ENCODE measurements at regions not wholly inside any gene's neighbourhood (a gene's known extent, or its start where the extent isn't known, plus 50 kb on each side); places are given as distances from the start of the nearest gene placed in this dataset.
A peak's percentile ranks its signal among the peaks of the same experiment; 100 is the strongest.

DNA sequence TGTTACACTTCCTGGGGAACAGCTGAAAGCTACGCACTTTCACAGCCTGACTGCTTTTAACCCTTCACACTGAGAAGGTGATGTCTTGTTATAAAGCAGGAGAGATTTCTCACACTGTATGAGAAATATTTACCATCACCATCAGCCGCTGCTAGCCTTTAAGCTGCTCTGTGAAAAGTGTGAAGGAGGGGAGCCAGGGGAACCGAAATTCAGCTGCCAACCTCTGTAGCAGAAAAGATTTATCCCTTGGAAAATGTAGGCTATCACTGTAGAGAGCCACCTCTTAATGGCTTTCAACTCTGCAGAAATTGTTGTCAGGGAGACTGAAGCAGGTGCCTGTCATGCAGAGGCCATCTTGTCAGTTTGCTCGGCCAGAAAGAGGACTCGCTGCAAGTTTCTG is 145.3 kb downstream of the SP3 start:
- no peak for DNase-seq (ENCODE audit: low spot score)
- intact Hi-C loops (cut with DNase I) = no loop called here

DNA sequence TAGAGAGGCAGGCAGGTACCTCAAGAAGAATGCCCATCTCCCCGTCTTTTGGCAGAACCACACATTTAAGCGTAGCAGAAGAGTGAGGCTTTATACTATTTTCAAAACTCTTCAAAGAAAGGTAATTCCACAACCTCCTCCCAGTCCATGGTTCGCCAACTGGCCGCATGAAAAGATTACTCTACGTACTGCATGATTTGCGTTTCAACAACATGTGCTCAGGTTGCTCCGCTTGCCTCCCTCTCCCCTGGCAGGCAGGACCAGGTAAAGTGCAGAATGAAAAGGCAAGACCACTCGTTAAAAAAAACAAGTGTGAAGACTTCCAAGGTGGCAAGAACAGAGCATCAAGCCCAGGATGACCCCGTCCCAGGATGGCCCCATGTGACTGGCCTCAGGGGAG is 143.7 kb downstream of the SP3 start:
- intact Hi-C loops (cut with DNase I) = no loop called here
- no peak for DNase-seq (ENCODE audit: low spot score)

DNA sequence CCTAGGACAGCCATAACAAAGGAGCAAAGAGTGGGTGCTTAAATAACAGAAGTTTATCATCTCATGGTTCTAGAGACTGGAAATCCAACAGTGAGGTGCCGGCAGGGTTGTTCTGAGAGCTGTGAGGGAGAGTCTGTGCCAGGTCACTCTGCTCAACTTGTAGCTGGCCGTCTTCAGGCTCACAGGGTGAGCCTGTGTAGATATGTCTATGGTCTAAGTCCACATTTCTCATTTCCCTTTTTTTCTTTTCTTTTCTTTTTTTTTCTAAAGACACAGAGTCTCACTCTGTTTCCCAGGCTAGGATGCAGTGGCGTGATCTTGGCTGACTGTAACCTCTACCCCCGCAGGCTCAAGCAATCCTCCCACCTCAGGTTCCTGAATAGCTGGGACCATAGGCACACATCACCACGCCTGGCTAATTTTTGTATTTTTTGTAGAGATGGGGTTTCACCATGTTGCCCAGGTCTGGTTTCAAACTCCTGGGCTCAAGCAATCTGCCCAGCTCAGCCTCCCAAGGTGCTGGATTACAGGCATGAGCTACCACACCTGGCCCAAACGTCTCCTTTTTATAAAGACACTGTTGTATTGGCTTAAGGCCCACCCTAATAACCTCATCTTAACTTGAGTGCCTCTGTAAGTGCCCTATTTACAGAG is 142.2 kb downstream of the SP3 start:
- intact Hi-C loops (cut with DNase I) = no loop called here
- DNase-seq (ENCODE audit: low spot score) = no peak

DNA sequence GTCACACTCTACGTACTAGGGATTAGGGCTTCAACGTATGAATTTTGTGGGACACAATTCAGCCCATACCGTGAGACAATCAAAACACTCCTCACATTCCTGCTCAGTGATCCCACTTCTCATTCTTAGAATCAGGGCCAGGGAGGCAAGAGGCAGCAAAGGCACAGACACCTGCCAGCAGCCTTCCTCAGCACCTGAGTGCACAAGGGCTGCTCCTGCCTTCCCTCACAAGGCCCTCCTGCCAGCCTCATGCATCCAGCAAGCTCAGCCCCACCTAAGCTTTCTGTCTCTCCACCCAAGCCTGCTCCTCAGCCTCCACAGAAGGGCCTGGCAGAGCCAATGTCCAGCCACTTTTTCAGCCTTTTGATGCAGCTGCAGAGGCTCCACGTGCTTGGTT is 141.6 kb downstream of the SP3 start:
- intact Hi-C loops (cut with DNase I) = no loop called here
- DNase-seq (ENCODE audit: low spot score) = no peak

DNA sequence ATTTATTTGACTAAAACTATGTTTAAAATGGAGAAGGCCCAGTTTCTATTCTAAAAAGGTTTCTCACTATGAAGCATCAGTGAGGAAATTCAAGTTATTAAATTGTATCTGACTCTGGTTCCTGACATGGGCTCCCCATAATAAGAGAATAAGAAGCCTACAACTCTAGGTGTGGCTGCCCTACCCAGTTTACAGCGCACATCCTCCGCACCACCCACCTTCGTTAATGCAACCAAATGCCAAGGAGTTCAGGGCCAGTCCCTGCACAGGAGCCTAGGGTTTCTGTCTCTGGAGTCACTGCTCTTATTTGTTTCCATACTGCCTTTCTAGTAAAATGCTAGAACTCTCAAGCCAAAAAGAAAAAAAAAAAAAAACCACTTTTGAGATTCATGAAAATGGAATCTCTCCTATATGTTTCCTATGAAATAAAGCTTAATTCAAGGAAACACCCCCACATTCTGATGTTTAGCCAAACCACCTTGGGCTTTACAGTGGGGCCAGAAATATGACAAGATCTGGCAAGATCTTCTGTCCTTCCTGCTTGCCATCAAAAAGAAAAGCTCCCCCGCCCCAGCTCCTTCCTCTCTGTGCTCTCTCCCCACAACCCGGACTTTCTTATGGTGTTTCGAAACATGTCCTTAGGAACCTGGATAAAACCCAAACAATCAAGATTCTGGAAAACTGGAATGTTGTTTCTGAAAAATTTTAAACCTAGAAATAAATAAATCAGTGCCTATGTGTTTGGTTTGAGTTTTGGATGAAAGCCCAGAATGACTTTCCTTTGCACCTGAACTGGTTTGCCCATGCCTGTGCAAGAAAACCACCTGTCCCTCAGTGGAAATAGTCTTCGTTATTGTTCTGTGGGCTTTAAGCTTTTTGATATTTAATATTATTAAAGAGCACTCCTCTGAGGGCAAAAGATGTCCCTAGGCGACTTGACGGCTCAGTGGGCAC is 136.7 kb downstream of the SP3 start:
- intact Hi-C loops (cut with DNase I) = no loop called here
- DNase-seq (ENCODE audit: low spot score) = no peak

DNA sequence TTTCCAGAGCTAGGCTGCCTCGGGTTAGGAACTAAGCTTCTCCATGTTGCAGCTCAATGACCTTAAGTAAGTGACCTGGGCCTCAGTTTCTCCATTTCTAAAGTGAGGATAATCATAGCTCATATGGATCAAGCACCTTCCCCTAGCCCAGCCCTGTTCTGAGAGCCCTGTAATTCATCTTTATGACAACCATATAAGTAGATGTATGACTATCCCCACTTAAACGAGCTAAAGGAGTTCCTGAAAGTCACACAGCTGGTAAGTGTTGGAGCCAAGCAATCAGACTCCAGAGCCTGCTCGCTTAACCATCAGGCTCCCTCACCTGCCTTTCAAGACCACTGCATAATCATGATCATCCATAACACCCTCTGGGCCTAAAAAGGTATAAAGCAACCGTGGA is 135.4 kb downstream of the SP3 start:
- DNase-seq (ENCODE audit: low spot score) = no peak
- intact Hi-C loops (cut with DNase I) = no loop called here

DNA sequence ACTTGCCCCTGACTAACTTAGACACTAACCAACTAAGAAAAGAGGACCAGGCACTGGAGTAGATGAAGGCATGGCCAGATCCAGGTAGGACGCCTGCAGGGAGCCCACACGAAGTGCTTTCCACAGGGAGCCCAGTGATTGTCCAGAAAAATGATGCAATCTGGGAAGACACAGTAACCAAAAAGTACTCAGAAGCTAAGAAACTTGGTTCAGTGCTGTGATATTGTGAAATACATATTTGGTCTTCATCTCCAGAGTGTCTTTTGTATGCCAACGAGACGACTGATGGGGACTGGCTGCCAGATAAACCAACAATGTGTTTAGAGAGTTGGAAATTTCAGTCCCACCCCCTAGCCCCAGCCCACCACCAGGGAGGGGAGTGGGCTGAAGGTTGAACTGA is 135.0 kb downstream of the SP3 start:
- no peak for DNase-seq (ENCODE audit: low spot score)
- intact Hi-C loops (cut with DNase I) = no loop called here

DNA sequence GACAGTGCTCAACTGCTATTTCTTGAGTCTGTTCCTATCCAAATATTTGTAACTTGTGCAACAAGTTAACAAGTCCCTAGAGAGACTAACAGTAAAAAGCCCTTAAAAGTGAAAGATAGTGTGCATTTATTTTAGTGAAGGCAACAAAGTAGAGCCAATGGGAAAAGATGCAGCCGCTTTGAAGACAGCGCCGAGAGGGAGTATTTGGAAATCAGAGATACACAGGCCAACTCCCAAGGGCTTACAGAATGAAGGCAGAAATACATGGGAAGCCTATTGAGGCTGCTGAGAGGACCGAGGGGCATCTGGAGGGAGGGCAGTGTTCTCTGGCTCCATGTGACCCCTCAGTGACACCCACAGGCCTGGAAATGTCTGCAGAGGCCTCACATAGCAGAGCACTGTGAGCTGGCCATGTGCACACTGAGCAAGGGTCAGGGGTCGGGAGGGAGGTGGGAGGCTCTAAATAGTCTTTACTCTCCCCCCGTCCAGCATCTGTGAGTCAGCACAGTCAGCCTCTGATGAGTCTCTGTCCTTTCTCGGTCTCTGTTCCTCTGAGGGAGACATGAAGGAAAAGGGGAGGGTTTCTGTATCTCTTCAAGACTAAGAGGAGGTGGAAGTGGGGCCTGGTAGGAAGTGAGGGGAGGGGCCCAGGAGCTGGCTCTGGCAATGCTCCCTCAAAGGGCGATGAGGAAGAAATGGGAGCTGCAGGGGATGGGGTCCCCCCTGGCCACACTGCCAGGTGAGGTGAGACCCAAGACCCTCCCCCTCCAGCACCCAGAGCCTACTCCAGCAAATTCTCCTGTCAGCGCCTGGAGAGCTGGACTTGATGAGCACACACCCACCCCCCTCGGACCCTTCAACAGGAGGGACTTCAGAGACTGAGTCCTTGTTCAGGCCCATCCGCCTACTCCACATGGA is 133.6 kb downstream of the SP3 start:
- DNase-seq (ENCODE audit: low spot score) = peak; percentile 88
- intact Hi-C loops (cut with DNase I) = no loop called here

DNA sequence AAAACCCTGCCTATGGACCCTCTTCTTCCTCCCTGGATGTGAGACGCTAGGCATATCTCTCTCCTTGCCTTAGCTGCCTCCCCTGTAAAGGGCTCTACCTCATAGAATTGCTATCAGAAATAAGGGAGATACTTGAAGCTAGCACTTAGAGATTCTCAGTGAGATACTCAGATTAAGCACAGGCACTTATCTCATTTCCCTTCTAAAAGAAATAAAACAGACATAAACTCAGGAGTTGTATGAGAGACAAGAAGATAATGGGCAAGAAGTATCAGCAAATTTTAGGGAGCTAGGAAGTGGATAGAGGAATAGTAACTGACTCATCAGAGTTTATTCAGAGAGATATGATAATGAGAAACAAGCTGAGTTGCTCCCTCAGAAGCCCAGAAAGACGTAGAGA is 131.0 kb downstream of the SP3 start:
- no peak for DNase-seq (ENCODE audit: low spot score)
- intact Hi-C loops (cut with DNase I) = no loop called here

DNA sequence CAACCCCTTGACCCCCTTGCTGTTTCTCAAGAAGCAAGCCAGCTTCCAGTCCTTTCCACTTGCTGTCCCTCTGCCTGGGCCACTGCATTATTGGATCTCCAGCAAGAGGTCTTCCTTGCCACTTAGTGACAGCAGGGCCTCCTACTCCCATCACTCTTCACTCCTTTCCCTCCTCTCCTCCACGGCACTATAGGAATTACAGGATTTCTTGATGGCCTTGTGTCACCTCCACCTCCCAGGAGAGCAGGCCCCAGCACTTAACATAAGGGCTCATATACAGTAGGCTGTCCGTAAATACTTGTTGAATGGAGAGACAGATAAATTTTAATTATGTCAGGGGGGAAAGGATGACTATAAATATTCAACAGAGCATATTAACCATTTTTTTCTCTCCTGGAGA is 129.4 kb downstream of the SP3 start:
- intact Hi-C loops (cut with DNase I) = no loop called here
- no peak for DNase-seq (ENCODE audit: low spot score)

DNA sequence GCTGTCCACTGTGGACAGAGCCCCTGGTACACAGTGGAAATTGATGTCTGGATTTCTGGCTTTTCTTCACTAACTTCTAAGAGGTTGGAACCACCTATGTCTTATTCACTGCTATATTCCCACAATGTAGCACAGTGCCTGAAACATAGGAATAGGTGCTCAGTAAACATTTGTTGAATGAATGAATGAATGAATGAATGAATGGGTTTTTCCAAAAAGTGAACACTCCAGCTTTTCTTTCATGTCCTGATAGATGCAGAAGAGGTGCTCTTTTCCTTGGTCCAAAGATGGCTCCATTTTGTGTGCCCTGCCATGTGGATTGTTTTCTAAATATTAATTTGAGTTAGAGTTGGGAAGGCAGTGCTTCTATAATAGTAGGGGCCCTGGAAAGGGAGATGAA is 124.1 kb downstream of the SP3 start:
- DNase-seq (ENCODE audit: low spot score) = no peak
- intact Hi-C loops (cut with DNase I) = no loop called here

DNA sequence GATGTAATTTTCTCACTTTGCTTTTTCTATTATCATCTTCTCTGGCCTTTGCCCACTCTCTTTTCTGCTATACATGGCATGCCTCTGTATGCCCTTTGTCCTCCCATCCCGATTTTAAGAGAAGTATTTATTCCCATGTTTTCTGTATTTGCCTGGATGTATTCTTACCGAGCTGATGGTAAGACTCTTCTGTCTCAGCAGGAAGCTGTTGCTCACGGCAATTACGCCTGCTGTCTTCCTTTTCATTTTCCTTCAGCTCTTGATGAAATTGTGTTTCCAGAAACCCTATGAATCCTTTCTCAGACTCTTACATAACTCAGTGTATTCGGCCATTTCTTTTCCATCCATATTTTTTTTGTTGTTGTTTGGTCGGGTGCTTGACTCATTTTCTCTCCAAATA is 121.6 kb downstream of the SP3 start:
- DNase-seq (ENCODE audit: low spot score) = no peak
- intact Hi-C loops (cut with DNase I) = no loop called here

DNA sequence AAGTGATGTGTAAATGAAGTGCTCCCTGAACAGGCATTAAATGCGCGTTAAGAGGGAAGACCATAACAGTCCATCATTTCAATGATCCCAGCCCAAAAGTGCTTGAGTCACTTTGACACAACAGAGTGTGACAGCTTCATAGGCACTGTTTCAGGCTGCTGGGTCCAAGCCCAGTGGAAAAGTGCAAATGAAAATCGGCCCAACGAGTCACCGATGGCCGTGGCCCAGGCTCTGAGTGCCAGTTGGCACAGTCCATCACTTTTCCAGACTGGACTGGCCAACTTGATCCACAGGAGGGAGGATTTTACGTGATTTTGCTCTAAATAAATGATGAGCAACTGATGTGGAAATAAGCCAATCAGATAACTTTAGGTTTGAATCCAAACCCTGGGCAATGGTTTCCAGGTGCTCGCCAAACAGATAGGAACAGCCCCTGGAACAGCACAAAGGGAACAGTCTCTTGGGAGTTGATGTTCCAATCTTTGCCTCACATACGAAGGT is 114.0 kb downstream of the SP3 start:
- DNase-seq (ENCODE audit: low spot score) = peak; percentile 94
- intact Hi-C loops (cut with DNase I) = no loop called here

DNA sequence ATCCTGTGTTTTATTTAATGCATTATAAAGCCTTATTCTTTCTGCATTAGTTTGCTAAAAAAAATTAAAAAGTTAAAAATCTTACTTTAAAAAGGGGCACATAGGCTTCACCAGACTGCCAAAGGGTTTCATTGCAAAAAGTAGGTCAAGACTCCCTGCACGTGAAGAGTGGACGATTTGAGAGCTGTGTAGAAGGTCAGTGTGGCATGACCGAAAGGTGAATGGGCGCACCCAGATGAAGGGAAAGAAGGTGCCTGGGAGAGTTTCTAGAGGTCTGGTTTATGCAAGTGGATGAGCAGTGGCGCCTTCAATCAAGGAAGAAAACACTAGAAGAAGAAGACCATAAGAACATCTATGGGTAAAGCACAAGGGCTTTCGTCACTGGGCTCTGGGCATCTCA is 111.0 kb downstream of the SP3 start:
- intact Hi-C loops (cut with DNase I) = no loop called here
- no peak for DNase-seq (ENCODE audit: low spot score)

DNA sequence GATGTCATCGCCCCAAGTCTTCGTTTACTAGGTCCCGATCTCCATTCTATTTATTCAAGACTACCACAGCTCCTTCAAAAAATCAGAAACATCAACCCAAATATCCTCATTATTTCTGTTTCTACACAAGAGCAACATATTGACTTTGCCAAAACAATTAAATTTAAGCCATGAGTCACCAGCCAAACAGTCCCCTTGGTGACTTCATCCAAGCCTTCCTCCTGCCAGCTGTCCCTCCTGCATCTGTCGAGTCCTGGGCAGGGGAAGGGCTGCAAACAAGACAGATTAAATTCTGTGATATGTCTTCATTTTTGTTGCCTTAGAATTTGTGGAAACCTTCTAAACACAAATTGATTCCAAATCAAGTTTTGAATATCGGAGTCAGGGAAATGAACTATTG is 110.3 kb downstream of the SP3 start:
- DNase-seq (ENCODE audit: low spot score) = no peak
- intact Hi-C loops (cut with DNase I) = no loop called here

DNA sequence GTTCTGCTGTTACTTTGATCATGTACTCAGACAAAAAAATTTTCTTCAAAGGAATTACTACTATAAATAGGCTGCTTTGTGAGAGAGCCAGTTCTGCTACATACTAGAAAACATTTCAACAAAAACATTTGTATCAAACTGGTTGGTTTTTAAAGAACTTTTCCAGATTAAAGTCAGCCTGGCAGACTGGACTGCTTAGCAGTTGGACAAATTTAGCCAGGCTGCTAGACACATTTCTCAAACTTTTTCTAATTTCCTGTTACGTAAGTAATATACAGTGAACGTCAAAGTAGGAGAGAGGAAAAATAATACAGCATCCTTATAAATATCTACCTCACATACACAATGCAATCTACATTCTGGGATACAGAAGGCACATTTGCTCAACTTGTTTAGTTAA is 109.5 kb downstream of the SP3 start:
- DNase-seq (ENCODE audit: low spot score) = no peak
- intact Hi-C loops (cut with DNase I) = no loop called here

All from posterior vena cava (tissue), 2 donors.